AML-193 (cell line): ENCODE measurements at regions not wholly inside any gene's neighbourhood (a gene's known extent, or its start where the extent isn't known, plus 50 kb on each side); places are given as distances from the start of the nearest gene placed in this dataset.

Experiments
- DNase-seq, 2 experiments: peaks; one replicate each; lab custom pipeline; 2025; lab: John Stamatoyannopoulos, UW

GRCh38 chr1:72937905-72938304 lies 655.6 kb upstream of the NEGR1 start:
- DNase-seq: no peak

GRCh38 chr1:72936942-72937341 lies 654.6 kb upstream of the NEGR1 start:
- DNase-seq: no peak

GRCh38 chr1:72936151-72936740 lies 653.9 kb upstream of the NEGR1 start:
- DNase-seq: no peak

GRCh38 chr1:72932025-72932424 lies 649.7 kb upstream of the NEGR1 start:
- no peak for DNase-seq

- no peak for DNase-seq
Observed at GRCh38 chr1:72930528-72930927, 648.2 kb upstream of the NEGR1 start.

GRCh38 chr1:72918940-72919339 lies 636.6 kb upstream of the NEGR1 start:
- DNase-seq: no peak

GRCh38 chr1:72917920-72918319 lies 635.6 kb upstream of the NEGR1 start:
- DNase-seq: no peak

GRCh38 chr1:72915581-72915980 lies 633.2 kb upstream of the NEGR1 start:
- DNase-seq: no peak

GRCh38 chr1:72911656-72912055 lies 629.3 kb upstream of the NEGR1 start:
- DNase-seq: no peak

GRCh38 chr1:72896256-72896655 lies 613.9 kb upstream of the NEGR1 start:
- DNase-seq: no peak

GRCh38 chr1:72892461-72892860 lies 610.1 kb upstream of the NEGR1 start:
- DNase-seq: no peak

- no peak for DNase-seq
Observed at GRCh38 chr1:72891976-72892375, 609.6 kb upstream of the NEGR1 start.

- no peak for DNase-seq
Observed at GRCh38 chr1:72885841-72886240, 603.5 kb upstream of the NEGR1 start.

- no peak for DNase-seq
Observed at GRCh38 chr1:72885017-72885416, 602.7 kb upstream of the NEGR1 start.

- DNase-seq: no peak
Observed at GRCh38 chr1:72869873-72870272, 587.5 kb upstream of the NEGR1 start.

GRCh38 chr1:72869441-72869840 lies 587.1 kb upstream of the NEGR1 start:
- DNase-seq: no peak

GRCh38 chr1:72851597-72851996 lies 569.3 kb upstream of the NEGR1 start:
- DNase-seq: no peak

- DNase-seq: no peak
Observed at GRCh38 chr1:72848997-72849396, 566.7 kb upstream of the NEGR1 start.

GRCh38 chr1:72847651-72848050 lies 565.3 kb upstream of the NEGR1 start:
- no peak for DNase-seq

GRCh38 chr1:72846476-72847278 lies 564.3 kb upstream of the NEGR1 start:
- no peak for DNase-seq

GRCh38 chr1:72845981-72846380 lies 563.6 kb upstream of the NEGR1 start:
- no peak for DNase-seq

GRCh38 chr1:72845381-72845780 lies 563.0 kb upstream of the NEGR1 start:
- no peak for DNase-seq

- no peak for DNase-seq
Observed at GRCh38 chr1:72837781-72838180, 555.4 kb upstream of the NEGR1 start.
